GM20431 (cell line): ENCODE measurements at regions not wholly inside any gene's neighbourhood (a gene's known extent, or its start where the extent isn't known, plus 50 kb on each side); places are given as distances from the start of the nearest gene placed in this dataset.
"Not testable (repeated sequence)": the region's sequence is repeated elsewhere in the genome, so short reads cannot be mapped to it uniquely, and the experiment has no call there.

Experiments
- in situ Hi-C: fragments of 300-500 bp; cut with MseI, MboI; formaldehyde crosslinking; loops from one replicate; pipeline ENCODE4 v1.15.0; 2020; ENCODE audit warnings: low sequenced_read_pairs; ENCODE audit not compliant: unreplicated experiment

GRCh38 chr17:70934835-70935234, 765.5 kb downstream of the KCNJ2 start:
- in situ Hi-C loops: no loop called here

DNA sequence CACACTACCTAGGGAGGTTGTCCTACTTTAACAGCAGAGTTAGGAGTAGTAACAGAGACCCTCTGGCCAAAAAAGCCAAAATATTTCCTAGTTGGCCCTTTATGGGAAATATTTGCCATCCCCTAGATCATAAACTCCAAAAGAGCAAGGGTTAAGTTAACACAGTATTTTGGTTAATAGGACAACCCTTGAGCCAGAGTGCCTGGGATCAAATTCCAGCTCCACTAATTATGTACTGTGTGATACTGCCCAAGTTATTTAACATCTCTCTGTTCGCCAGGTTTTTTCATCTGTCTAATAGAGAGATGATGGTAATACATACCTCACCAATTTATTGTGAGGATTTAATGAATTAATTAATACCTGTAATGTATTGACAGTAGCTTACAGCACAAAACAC, 767.4 kb downstream of the KCNJ2 start:
- in situ Hi-C loops: no loop called here

GRCh38 chr17:70938336-70938735, 769.0 kb downstream of the KCNJ2 start:
- in situ Hi-C loops: no loop called here

- in situ Hi-C loops: no loop called here
These were observed 776.1 kb downstream of the KCNJ2 start for GRCh38 chr17:70945386-70945785.

GRCh38 chr17:70947215-70947614, 777.9 kb downstream of the KCNJ2 start:
- in situ Hi-C loops: no loop called here

DNA sequence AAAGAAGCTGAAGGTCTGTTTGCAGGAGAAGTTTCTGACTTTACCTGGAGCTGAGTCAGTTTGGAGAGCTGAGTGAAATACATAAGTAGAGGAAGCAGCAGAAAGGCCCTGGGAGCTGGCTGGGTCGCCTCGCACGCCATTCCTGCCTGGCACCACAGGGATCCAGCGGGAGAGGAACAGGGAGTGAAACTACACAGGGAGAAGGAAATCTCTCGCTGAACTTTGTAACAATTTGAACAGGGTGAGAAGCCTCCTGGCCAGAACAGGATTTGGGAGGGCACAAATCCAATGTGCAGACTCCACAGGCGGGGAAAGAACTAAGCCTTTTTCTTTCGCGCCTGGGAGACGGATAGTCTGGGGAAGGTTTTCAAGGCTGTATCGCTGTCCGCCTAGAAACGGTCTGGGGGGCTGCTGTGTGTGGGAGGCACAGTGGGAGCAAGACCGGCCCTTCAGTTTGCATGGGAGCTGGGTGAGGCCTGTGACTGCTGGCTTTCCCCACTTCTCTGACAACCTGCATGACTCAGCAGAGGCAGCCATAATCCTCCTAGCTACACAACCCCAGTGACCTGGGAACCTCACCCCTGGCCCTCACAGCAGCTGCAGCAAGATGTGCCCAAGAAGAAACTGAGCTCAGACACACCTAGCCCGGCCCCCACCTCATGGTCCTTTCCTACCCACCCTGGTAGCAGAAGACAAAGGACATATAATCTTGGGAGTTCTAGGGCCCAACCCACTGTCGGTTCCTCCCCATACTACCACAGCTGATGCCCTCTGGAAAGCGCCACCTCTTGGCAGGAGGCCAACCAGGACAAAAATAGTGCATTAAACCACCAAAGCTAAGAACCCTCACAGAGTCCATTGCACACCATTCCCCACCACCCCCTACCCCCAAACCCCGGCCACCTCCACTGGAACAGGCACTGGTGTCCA, 778.6 kb downstream of the KCNJ2 start:
- in situ Hi-C loops: no loop called here

DNA sequence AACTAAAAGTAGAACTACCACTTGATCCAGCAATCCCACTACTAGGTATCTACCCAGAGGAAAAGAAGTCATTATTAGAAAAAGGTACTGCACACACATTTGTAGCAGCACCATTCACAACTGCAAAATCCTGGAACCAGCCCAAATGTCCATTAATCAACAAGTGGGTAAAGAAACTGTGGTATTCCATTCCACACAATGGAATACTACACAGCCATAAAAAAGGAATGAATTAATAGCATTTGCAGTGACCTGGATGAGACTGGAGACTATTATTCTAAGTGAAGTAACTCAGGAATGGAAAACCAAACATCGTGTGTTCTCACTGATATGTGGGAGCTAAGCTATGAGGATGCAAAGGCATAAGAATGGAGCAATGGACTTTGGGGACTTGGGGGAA, 783.8 kb downstream of the KCNJ2 start:
- in situ Hi-C loops: not testable (repeated sequence)

DNA sequence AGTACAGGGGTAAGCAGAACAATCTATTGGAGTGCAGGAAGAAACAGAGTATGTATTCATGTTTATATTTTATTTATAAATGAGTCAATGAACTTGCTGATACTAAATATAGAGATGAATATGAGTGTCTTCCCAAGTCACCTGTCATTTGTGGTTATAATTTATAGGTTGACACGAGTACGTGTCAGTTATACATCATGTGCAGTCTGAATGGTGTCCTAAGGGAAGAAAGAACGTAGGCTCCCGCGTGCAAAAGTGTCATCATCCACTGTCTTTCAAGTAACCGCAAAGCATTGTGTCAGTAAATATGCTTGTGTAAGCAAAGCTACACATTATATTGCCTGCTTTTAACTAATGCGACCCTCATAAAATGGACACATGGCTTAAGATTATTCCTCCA, 786.1 kb downstream of the KCNJ2 start:
- in situ Hi-C loops: no loop called here

DNA sequence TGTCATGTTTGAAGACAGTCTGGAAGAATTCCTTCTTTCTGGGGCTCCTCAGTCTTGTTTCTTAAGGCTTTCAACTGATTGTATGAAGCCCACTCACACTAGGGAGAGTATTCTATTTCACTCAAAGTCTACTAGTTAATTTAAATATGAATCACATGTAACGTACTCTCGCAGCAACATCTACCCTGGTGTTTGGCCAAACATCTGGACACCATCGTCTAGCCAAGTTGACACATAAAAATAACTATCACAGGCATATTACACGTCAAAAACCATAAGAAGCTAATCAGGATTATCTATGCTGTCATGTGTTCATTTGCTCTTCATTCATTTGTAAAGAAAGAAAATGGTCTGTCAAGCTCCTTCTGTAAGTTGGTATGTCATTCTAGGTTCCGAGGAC, 787.4 kb downstream of the KCNJ2 start:
- in situ Hi-C loops: no loop called here

DNA sequence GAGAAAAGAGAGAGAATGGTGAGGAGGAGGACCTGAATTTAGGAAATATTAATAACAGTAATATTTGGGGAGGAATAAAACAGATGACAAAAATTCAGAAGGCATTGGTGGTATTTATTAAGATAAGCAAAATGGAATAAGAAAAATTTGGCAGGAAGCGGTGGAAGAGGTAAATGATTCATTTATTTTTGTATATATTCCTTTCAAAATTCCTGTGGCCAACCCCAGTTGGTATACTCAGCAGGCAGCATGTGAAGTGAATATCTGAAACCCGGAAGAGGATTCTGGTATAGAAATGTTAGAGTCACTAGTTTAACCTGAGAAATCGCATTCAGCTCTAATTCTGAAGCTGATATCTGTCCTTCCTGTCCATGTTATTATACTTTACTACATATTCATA, 792.0 kb downstream of the KCNJ2 start:
- in situ Hi-C loops: no loop called here

GRCh38 chr17:70968302-70968701, 799.0 kb downstream of the KCNJ2 start:
- in situ Hi-C loops: no loop called here

DNA sequence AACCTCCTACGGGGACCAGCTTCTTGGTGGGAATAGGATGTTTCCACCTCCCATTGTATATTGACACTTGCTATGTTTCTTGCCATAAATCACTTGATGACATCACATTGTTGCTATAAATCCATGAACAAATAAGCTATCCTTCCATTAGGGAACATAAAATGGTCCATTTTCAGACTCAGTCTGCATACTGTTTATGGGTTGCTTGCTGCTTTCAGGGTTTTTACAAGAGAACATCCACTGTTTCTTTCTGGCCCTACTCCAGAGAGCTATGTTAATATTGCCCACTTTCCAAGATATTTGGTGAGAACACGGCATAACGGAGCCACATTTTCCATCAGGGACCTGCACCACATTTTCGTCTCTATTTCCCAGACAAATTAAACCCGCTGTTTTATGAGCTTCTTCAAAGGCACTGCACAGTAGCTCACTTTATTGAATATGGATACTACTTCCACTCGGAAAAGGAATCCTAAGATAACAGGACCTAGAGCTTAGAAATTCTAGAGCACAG, 800.2 kb downstream of the KCNJ2 start:
- in situ Hi-C loops: no loop called here

- in situ Hi-C loops: no loop called here
These were observed 807.1 kb downstream of the KCNJ2 start for GRCh38 chr17:70976447-70976846.

DNA sequence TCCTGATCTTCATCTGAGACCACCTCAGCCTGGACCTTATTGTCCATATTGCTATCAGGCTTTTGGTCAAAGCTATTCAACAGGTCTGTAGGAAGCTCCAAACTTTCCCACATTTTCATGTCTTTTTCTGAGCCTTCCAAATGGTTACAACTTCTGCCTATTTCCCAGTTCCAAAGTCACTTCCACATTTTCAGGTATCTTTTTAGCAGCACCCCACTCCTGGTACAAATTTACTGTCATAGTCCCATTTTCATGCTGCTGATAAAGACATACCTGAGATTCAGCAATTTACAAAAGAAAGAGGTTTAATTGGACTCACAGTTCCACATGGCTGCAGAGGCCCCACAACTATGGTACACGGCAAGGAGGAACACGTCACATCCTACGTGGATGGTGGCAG, 815.5 kb downstream of the KCNJ2 start:
- in situ Hi-C loops: no loop called here

DNA sequence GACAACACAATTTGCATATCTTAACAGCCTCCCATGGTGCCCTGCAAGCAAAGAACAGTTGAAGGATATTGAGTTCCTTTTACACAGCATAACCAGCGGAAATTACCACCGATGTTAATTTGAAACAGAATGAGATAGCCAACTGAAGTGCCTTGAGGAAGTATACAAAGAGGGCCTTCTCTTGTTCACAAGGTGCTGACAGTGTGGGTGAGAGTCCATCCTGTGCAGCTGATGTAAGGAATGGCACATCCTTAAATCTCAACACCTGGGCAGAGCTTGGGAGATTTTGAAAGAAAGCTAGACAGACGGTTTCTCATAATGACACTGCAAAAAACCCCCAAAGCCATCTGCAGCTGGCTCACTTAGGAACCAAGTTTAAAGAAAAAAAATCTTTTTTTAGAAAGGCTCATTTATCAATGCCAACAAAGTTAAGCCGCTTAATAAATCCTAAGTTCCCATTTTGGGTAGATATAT, 818.6 kb downstream of the KCNJ2 start:
- in situ Hi-C loops: no loop called here

GRCh38 chr17:70988622-70989021, 819.3 kb downstream of the KCNJ2 start:
- in situ Hi-C loops: no loop called here

GRCh38 chr17:70989280-70989679, 819.9 kb downstream of the KCNJ2 start:
- in situ Hi-C loops: no loop called here

DNA sequence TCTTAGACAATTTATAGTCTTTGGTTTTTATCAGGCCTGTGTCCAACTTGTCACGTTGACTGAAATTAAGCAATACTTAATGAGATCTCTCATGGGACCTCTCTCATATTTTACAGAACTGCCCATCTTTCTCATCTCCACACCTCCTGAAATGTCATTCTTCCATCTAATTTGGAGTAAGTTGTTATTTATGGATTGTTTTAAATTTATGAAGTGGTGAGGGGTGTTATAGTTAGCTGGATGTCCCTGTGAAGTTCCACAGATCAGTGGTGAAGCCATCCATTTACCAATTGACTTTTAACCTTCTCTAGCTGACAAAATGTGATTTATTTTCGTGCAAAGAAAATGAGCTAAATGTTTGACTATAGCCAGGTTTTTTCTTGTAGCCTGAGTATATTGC, 824.9 kb downstream of the KCNJ2 start:
- in situ Hi-C loops: no loop called here

GRCh38 chr17:70995997-70996396, 826.7 kb downstream of the KCNJ2 start:
- in situ Hi-C loops: no loop called here

DNA sequence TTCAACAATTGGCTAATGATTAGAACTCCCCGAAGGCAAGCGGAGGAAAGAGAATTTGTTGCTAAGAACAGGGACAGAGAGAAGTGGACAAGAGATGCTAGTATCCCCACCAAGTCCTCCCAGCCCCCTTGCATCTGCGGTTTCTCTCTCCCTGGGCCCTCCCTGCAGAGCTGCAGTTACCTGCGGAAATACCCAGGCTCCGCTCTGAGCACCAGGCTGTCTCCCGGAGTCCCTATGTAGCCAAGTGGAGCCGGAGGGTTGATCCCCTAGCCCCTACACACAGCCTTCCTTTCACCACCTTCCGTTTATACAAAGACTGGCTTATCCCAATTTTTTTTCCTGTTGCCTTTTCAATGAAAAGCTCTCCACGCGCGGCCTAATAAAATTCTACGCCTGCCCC, 834.4 kb downstream of the KCNJ2 start:
- in situ Hi-C loops: no loop called here

DNA sequence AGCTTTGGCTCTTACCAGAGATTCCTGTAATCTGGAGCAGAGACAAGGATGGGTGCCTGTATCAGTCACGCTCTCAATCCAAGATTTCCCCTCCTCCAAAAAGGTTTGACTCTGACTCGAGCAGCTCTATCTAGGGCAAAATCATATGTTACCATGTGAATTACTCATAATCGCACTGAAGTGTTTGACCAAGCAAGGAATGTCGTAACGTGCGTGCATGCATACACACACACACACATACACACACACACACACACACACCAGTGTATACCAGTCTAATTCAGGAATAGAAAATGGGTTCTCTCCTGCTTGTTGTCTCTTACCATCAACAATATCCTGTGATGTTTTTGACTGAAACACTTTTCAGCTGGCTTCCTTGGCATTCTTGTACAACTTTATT, 835.1 kb downstream of the KCNJ2 start:
- in situ Hi-C loops: no loop called here

DNA sequence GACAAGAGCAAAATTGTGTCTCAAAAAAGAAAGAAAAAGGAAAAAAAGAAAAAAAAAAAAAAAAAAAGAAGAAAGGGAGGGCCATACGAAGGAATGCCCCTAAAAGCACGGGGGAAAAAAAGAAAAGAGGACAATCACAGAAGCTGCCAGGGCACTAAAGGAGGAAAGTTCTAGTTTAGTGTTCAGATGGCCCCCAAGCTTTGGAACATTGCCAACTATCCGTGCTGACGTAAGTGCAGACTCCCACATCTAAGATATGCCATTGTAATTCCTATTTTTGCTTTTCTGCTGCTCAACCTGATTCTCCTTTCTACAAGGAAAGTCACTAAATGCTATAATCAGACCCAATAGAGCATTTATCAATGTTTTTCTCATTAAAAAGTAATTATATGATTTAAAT, 842.1 kb downstream of the KCNJ2 start:
- in situ Hi-C loops: no loop called here
